Pancreas (tissue), 10 donors: ENCODE measurements at regions not wholly inside any gene's neighbourhood (a gene's known extent, or its start where the extent isn't known, plus 50 kb on each side); places are given as distances from the start of the nearest gene placed in this dataset.
A peak's percentile ranks its signal among the peaks of the same experiment; 100 is the strongest.

ENCODE experiments used
- ATAC-seq, 4 donors: fragments of 200-7000 bp; cut with Tn5 transposase; one replicate each; pipeline versions ENCODE4 v1.8.0 to v1.9.1; 2020; ENCODE audit warnings: mild to moderate bottlenecking in 4 of 4, moderate library complexity in 4 of 4
- DNase-seq, 6 donors: peaks; one replicate each; pipeline ENCODE4 v3.0.0-alpha.2; 2020
- FAIRE-seq: peaks from 2 replicates; lab custom pipeline; 2012; peaks lifted over from hg19 to GRCh38; lab: Jason Lieb, UNC
- H3K27ac ChIP-seq, 4 donors: fragments of 200-600 bp; sonication (generic); 1 replicate in 3 of 4; 2 replicates in 1 of 4; pipeline versions ENCODE4 v1.5.0 to v1.8.0; 2020
- H3K27me3 ChIP-seq, 4 donors: fragments of 200-600 bp; one replicate each; pipeline ENCODE4 v1.8.0; 2021
- H3K36me3 ChIP-seq, 3 donors: fragments of 200-600 bp; sonication (generic) in 1 of 3; one replicate each; pipeline versions ENCODE4 v1.5.0 to v1.8.0; 2020 to 2021
- H3K4me1 ChIP-seq, 3 donors: fragments of 200-600 bp; one replicate each; pipeline ENCODE4 v1.8.0; 2021
- H3K4me3 ChIP-seq, 4 donors: fragments of 200-600 bp; sonication (generic) in 2 of 4; one replicate each; pipeline versions ENCODE4 v1.5.0 to v1.8.0; 2020 to 2021
- H3K9me3 ChIP-seq, 4 donors: fragments of 200-600 bp; one replicate each; pipeline ENCODE4 v1.8.0; 2021
- CTCF ChIP-seq, 4 donors: fragments of 200-600 bp; sonication (generic) in 3 of 4; IDR thresholded peaks; one replicate each; pipeline versions ENCODE4 v1.5.0 to v1.8.0; 2021; ENCODE audit warnings: antibody characterized with exemption in 4 of 4
- WGBS, 2 donors: extraction: QIAGEN DNeasy Blood & Tissue Kit; methylation state at CpG; one replicate each; pipeline ENCODE4 v1.1.7; 2013; 5-methylcytosine and 5-hydroxymethylcytosine counted together
- intact Hi-C, 3 donors: fragments of 100-400 bp; cut with DNase I; formaldehyde crosslinking; loops; one replicate each; pipeline versions ENCODE4 v1.11.1 to v1.14.2; 2022
- donor health status: healthy with polysubstance abuse.
- donor health status: DM: no; HTN: no; CAD: no; lungs with moderate emphysema.
- donor health status: DM: no; HTN: no; CAD: no.
- donor health status: control.
- donor health status: control.
- donor health status: Bipolar disorder and iron deficiency.
- donor health status: DM: yes; HTN: yes; CAD: no.
- donor health status: DM: no; HTN: no; CAD: no.
- donor health status: DM: no; HTN: no; CAD: no.
- donor health status: DM: yes; HTN: yes; CAD: no.

GRCh38 chr7:52447581-52448180 lies 587.8 kb upstream of the POM121L12 start:
- no peak for FAIRE-seq
- Histone ChIP-seq H3K36me3 (no peaks in the 10 kb centered on the region), H3K27ac (no peak overlapping the region), H3K9me3 (no peaks in the 10 kb centered on the region), H3K27me3 (no peaks in the 10 kb centered on the region), H3K4me1 (no peaks in the 10 kb centered on the region), H3K4me3 (no peak overlapping the region)
- no peak for TF ChIP-seq CTCF (IDR thresholded peaks at IDR 0.05)
- intact Hi-C loops, result no loop called here
- no peak for DNase-seq
- ATAC-seq, result no peak
- 24 to 51% methylated on average over 3 of the region's 3 CpGs for WGBS, 2 donors

- WGBS, 2 donors, result 75 to 79% methylated on average over 4 of the region's 4 CpGs
- Histone ChIP-seq H3K36me3 (no peaks in the 10 kb centered on the region), H3K27ac (no peak overlapping the region), H3K9me3 (no peaks in the 10 kb centered on the region), H3K27me3 (peaks cover 0 to 4% (median 0%) of the 10 kb centered on the region in 4 donors), H3K4me3 (no peak overlapping the region), H3K4me1 (no peaks in the 10 kb centered on the region)
- FAIRE-seq, result no peak
- no peak for TF ChIP-seq CTCF (IDR thresholded peaks at IDR 0.05)
- no peak for ATAC-seq
- intact Hi-C loops, result no loop called here
- no peak for DNase-seq
Observed at GRCh38 chr7:52436278-52436677, 599.2 kb upstream of the POM121L12 start.

- Histone ChIP-seq H3K27ac (no peak overlapping the region), H3K4me3 (no peak overlapping the region), H3K27me3 (peaks cover 0 to 4% (median 0%) of the 10 kb centered on the region in 4 donors), H3K4me1 (no peaks in the 10 kb centered on the region), H3K36me3 (no peaks in the 10 kb centered on the region), H3K9me3 (no peaks in the 10 kb centered on the region)
- 85 to 92% methylated on average over 35 to 36 of the region's 36 CpGs for WGBS, 2 donors
- no peak for ATAC-seq
- intact Hi-C loops, result no loop called here
- peak in 2 of 6 donors; percentile 43 to 53 for DNase-seq
- FAIRE-seq, result no peak
- TF ChIP-seq CTCF (IDR thresholded peaks at IDR 0.05), result no peak
Observed at GRCh38 chr7:52431082-52431815, 604.2 kb upstream of the POM121L12 start.

GRCh38 chr7:52423251-52423650 lies 612.2 kb upstream of the POM121L12 start:
- H3K36me3 ChIP-seq, result no peaks in the 10 kb centered on the region
- no peak for TF ChIP-seq CTCF (IDR thresholded peaks at IDR 0.05)
- no peaks in the 10 kb centered on the region for H3K9me3 ChIP-seq
- H3K4me3 ChIP-seq, result no peak overlapping the region
- 87% methylated on average over 1 of the region's 1 CpG for WGBS, 2 donors
- intact Hi-C loops, result no loop called here
- FAIRE-seq (no peak), DNase-seq (no peak), ATAC-seq (no peak)
- H3K27me3 ChIP-seq, result no peaks in the 10 kb centered on the region
- H3K4me1 ChIP-seq, result no peaks in the 10 kb centered on the region
- no peak overlapping the region for H3K27ac ChIP-seq

GRCh38 chr7:52413051-52413450 lies 622.4 kb upstream of the POM121L12 start:
- FAIRE-seq (no peak), DNase-seq (no peak), ATAC-seq (no peak)
- 34% methylated on average over 5 of the region's 5 CpGs for WGBS, 2 donors
- intact Hi-C loops, result no loop called here
- Histone ChIP-seq H3K27me3 (no peaks in the 10 kb centered on the region), H3K9me3 (no peaks in the 10 kb centered on the region), H3K36me3 (no peaks in the 10 kb centered on the region), H3K4me1 (no peaks in the 10 kb centered on the region), H3K4me3 (no peak overlapping the region), H3K27ac (no peak overlapping the region)
- no peak for TF ChIP-seq CTCF (IDR thresholded peaks at IDR 0.05)
